HL-60 (cell line): ENCODE measurements at regions not wholly inside any gene's neighbourhood (a gene's known extent, or its start where the extent isn't known, plus 50 kb on each side); places are given as distances from the start of the nearest gene placed in this dataset.

Source experiments
- DNase-seq, 2 experiments: peaks; one replicate each; pipeline ENCODE4 v3.0.0-alpha.2; 2010 to 2020; ENCODE audit warnings: low read depth in 1 of 2, low spot score in 1 of 2
- H3K27ac ChIP-seq: fragments of 250-450 bp; sonication (Bioruptor Pico); replicated peaks from 2 replicates; pipeline ENCODE4 v1.5.1; 2020; ENCODE audit warnings: mild to moderate bottlenecking, moderate library complexity
- H3K27me3 ChIP-seq: fragments of 250-450 bp; sonication (Bioruptor Pico); 2 replicates; pipeline ENCODE4 v1.5.1; 2021; ENCODE audit warnings: mild to moderate bottlenecking, moderate library complexity; ENCODE audit not compliant: insufficient read depth, poor library complexity, severe bottlenecking
- H3K4me3 ChIP-seq: replicated peaks from 2 replicates; pipeline ENCODE4 v1.5.1; 2011; ENCODE audit warnings: mild to moderate bottlenecking, control low read depth, low read length; ENCODE audit not compliant: insufficient read depth
- CTCF ChIP-seq: IDR thresholded peaks from one replicate; pipeline ENCODE4 v1.5.1; 2011; ENCODE audit warnings: low read length, control low read depth, inconsistent platforms; ENCODE audit not compliant: insufficient read depth
- GABPA ChIP-seq: IDR thresholded peaks from 2 replicates; pipeline ENCODE4 v1.6.1; 2012; ENCODE audit warnings: low read depth
- POLR2AphosphoS5 ChIP-seq: IDR thresholded peaks from 2 replicates; pipeline ENCODE4 v1.6.1; 2012; ENCODE audit warnings: low read depth
- REST ChIP-seq: IDR thresholded peaks from 2 replicates; pipeline ENCODE4 v1.6.1; 2012; ENCODE audit warnings: low read depth; ENCODE audit not compliant: insufficient replicate concordance
- SPI1 ChIP-seq: IDR thresholded peaks from 2 replicates; pipeline ENCODE4 v1.6.1; 2012; ENCODE audit warnings: low read depth, mild to moderate bottlenecking, borderline replicate concordance

GRCh38 chr10:36519909-36520308 is 605.5 kb upstream of the ANKRD30A start:
- no peak for DNase-seq
- TF ChIP-seq GABPA (no peak), POLR2AphosphoS5 (no peak), REST (no peak), CTCF (no peak), SPI1 (no peak)
- Histone ChIP-seq H3K27me3 (no peaks in the 10 kb centered on the region), H3K27ac (no peak overlapping the region), H3K4me3 (no peak overlapping the region)

- no peak for DNase-seq
- no peak for TF ChIP-seq CTCF
- no peak for TF ChIP-seq POLR2AphosphoS5
- TF ChIP-seq GABPA: no peak
- no peak for TF ChIP-seq REST
- TF ChIP-seq SPI1: no peak
- Histone ChIP-seq H3K27me3 (no peaks in the 10 kb centered on the region), H3K27ac (no peak overlapping the region), H3K4me3 (no peak overlapping the region)
Measured at GRCh38 chr10:36516281-36516680, 609.1 kb upstream of the ANKRD30A start.

- Histone ChIP-seq H3K4me3 (no peak overlapping the region), H3K27me3 (no peaks in the 10 kb centered on the region), H3K27ac (no peak overlapping the region)
- TF ChIP-seq SPI1 (no peak), REST (no peak), GABPA (no peak), CTCF (no peak), POLR2AphosphoS5 (no peak)
- no peak for DNase-seq
Measured at GRCh38 chr10:36515319-36515718, 610.1 kb upstream of the ANKRD30A start.
